ENCODE measurements at regions not wholly inside any gene's neighbourhood (a gene's known extent, or its start where the extent isn't known, plus 50 kb on each side); places are given as distances from the start of the nearest gene placed in this dataset.

DNA sequence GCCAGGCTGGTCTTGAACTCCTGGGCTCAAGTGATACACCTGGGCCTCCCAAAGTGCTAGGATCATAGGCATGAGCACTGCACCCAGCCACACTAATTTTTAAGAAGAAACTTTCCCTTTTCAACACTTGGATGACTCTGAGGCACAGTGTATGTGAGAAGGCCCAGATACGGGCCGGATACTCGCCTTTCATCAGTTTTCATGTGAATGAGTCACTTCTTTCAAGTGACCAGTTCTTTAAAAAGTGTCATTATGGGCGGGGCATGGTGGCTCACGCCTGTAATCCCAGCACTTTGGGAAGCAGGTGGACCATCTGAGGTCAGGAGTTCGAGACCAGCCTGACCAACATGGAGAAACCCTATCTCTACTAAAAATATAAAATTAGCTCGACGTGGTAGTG lies 120.8 kb downstream of the CTTN start:
- H3K9ac ChIP-seq (ENCODE audit: extremely low read depth, insufficient read length, low read length) = no peak overlapping the region
- H3K27me3 Mint-ChIP-seq (ENCODE audit: low read depth) = no peaks in the 10 kb centered on the region

More for the DNA sequence above, 120.8 kb downstream of the CTTN start:
- H3K27ac Mint-ChIP-seq = no peak overlapping the region
- Histone ChIP-seq H3K27me3 (ENCODE audit: insufficient read depth, low read length) (no peaks in the 10 kb centered on the region), H3K14ac (ENCODE audit: insufficient read depth, low read length) (no peak overlapping the region), H3T11ph (ENCODE audit: low read length) (no peak overlapping the region), H4K91ac (ENCODE audit: insufficient read length, low read depth, low read length) (no peak overlapping the region), H3K79me2 (ENCODE audit: insufficient read depth, low read length) (no peaks in the 10 kb centered on the region), H4K8ac (replicated peaks; ENCODE audit: insufficient read length, low read depth, low read length) (no peak overlapping the region), H3K4ac (ENCODE audit: low read depth, low read length) (no peak overlapping the region), H2BK12ac (ENCODE audit: insufficient read length, low read depth, low read length) (no peak overlapping the region), H3K56ac (ENCODE audit: insufficient read length, low read depth, low read length) (no peak overlapping the region), H3K4me1 (ENCODE audit: insufficient read depth, low read length) (peaks cover 3% of the 10 kb centered on the region; the same call in 1 of the 2 replicates), H3K18ac (ENCODE audit: insufficient read length, low read depth, low read length) (no peak overlapping the region), H4K5ac (ENCODE audit: insufficient read length, low read depth, low read length) (no peak overlapping the region), H3K4me2 (ENCODE audit: insufficient read depth, insufficient read length, low read length) (no peak overlapping the region), H4K20me1 (ENCODE audit: control insufficient read depth, insufficient read depth, insufficient read length) (no peaks in the 10 kb centered on the region), H3K27ac (ENCODE audit: insufficient read length, low read depth, low read length) (no peak overlapping the region), H3K79me1 (ENCODE audit: insufficient read depth, low read depth, low read length, poor library complexity, severe bottlenecking) (no peaks in the 10 kb centered on the region), H2BK15ac (ENCODE audit: low read depth, low read length) (no peak overlapping the region), H3K9me3 (ENCODE audit: control insufficient read depth, low read depth, low read length) (no peaks in the 10 kb centered on the region), H2BK20ac (ENCODE audit: low read depth, low read length, poor library complexity, severe bottlenecking) (no peak overlapping the region), H2BK120ac (ENCODE audit: low read depth, low read length, poor library complexity, severe bottlenecking) (no peak overlapping the region), H3K23ac (ENCODE audit: insufficient read length, low read depth, low read length) (no peak overlapping the region), H3K23me2 (ENCODE audit: insufficient read length, low read depth, low read length, poor library complexity, severe bottlenecking) (no peaks in the 10 kb centered on the region), H2AFZ (ENCODE audit: low read length) (no peak overlapping the region), H2AK5ac (ENCODE audit: insufficient read length, low read length) (no peak overlapping the region), H2BK5ac (ENCODE audit: insufficient read length, low read length) (no peak overlapping the region)
- TF ChIP-seq CTCF (conservative IDR thresholded peaks at IDR 0.05) = no peak
- H3K36me3 Mint-ChIP-seq (ENCODE audit: insufficient read depth in 1 of 3, low read depth in 3 of 3) = peaks cover 0 to 3% (median 0%) of the 10 kb centered on the region in 3 experiments; a peak in 1 of 7 replicates
- no CpG with 5 or more reads among the region's 8 CpGs for WGBS (ENCODE audit: extremely low coverage, insufficient read length, low lambda C conversion rate)
- H3K9me3 Mint-ChIP-seq = peaks cover 0 to 3% of the 10 kb centered on the region in 2 experiments; a peak in 1 of 5 replicates
- H3K4me3 Mint-ChIP-seq = no peak overlapping the region
- DNase-seq = no peak
- peaks cover 32 to 41% of the 10 kb centered on the region in 2 experiments for H3K4me1 Mint-ChIP-seq
